HFFc6 (cell line): ENCODE measurements at regions not wholly inside any gene's neighbourhood (a gene's known extent, or its start where the extent isn't known, plus 50 kb on each side); places are given as distances from the start of the nearest gene placed in this dataset.

ENCODE experiments used
- DNase-seq: peaks from one replicate; pipeline ENCODE4 v3.0.0-alpha.2; 2018
- H3K27ac Mint-ChIP-seq: 2 replicates; pipeline ENCODE4 v1.8.0; 2020; ENCODE audit warnings: mild to moderate bottlenecking, mixed read lengths
- H3K27me3 Mint-ChIP-seq: 2 replicates; pipeline ENCODE4 v1.8.0; 2021; ENCODE audit warnings: mild to moderate bottlenecking, moderate library complexity, mixed read lengths; ENCODE audit not compliant: insufficient read depth
- H3K36me3 Mint-ChIP-seq: 2 replicates; pipeline ENCODE4 v1.8.0; 2021; ENCODE audit warnings: low read depth, mixed read lengths
- H3K4me1 Mint-ChIP-seq: 2 replicates; pipeline ENCODE4 v1.8.0; 2020; ENCODE audit warnings: low read depth, mixed read lengths
- H3K4me3 Mint-ChIP-seq: 2 replicates; pipeline ENCODE4 v1.8.0; 2020; ENCODE audit warnings: mild to moderate bottlenecking, moderate library complexity, mixed read lengths
- H3K9me3 Mint-ChIP-seq: 2 replicates; pipeline ENCODE4 v1.8.0; 2020; ENCODE audit warnings: mild to moderate bottlenecking, mixed read lengths
- TF ChIP-seq, protein P1 (sequence below): fragments of 200-600 bp; sonication (generic); IDR thresholded peaks from 2 replicates; pipeline ENCODE4 v1.5.0; 2021; ENCODE audit warnings: antibody characterized with exemption, mild to moderate bottlenecking

- no peak overlapping the region for H3K4me3 Mint-ChIP-seq
- TF ChIP-seq, protein P1, sequence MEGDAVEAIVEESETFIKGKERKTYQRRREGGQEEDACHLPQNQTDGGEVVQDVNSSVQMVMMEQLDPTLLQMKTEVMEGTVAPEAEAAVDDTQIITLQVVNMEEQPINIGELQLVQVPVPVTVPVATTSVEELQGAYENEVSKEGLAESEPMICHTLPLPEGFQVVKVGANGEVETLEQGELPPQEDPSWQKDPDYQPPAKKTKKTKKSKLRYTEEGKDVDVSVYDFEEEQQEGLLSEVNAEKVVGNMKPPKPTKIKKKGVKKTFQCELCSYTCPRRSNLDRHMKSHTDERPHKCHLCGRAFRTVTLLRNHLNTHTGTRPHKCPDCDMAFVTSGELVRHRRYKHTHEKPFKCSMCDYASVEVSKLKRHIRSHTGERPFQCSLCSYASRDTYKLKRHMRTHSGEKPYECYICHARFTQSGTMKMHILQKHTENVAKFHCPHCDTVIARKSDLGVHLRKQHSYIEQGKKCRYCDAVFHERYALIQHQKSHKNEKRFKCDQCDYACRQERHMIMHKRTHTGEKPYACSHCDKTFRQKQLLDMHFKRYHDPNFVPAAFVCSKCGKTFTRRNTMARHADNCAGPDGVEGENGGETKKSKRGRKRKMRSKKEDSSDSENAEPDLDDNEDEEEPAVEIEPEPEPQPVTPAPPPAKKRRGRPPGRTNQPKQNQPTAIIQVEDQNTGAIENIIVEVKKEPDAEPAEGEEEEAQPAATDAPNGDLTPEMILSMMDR = no peak
- no peaks in the 10 kb centered on the region for H3K4me1 Mint-ChIP-seq
- H3K9me3 Mint-ChIP-seq = no peaks in the 10 kb centered on the region
- H3K36me3 Mint-ChIP-seq = no peaks in the 10 kb centered on the region
- peaks cover 22% of the 10 kb centered on the region for H3K27me3 Mint-ChIP-seq
- no peak overlapping the region for H3K27ac Mint-ChIP-seq
- no peak for DNase-seq
Observed at GRCh38 chr22:22346401-22347107, 102.0 kb downstream of the VPREB1 start.

DNA sequence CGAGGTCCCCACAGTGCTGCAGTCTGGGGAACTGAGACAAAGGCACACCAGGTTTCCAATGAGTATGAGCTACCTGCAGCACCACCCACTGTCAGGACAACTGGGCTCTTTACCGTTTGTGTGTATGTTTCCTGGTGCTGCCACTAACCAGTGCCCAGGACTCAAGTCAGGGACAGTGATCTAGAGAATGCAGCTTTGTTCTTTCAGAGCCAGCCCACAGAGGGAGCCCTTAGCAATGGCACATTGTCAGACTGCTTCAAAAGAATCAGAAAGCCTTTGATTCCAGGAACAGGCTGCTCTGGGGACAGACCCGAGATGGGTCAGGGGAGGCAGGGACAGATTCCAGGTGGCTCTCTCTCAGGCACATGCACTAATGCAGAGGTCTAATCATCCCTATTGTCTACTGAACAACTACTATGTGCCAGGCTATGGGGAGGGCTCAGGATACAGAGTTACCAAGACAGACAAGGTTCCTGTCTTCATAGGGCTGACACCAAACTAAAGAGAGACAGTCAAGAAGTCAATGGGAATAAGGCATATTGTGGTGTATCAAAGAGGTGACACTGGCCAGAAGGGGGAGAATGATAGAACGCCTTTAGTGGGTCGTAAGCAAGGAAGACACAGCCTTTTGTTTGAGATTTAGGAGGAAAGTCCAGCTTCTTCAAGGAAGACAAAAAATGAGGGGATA is 103.7 kb downstream of the VPREB1 start:
- H3K36me3 Mint-ChIP-seq = no peaks in the 10 kb centered on the region
- peaks cover 25% of the 10 kb centered on the region for H3K27me3 Mint-ChIP-seq
- H3K4me1 Mint-ChIP-seq = no peaks in the 10 kb centered on the region
- no peak for DNase-seq
- H3K4me3 Mint-ChIP-seq = no peak overlapping the region
- no peaks in the 10 kb centered on the region for H3K9me3 Mint-ChIP-seq
- TF ChIP-seq, protein P1 = peak; percentile 44
- H3K27ac Mint-ChIP-seq = no peak overlapping the region

- Mint-ChIP-seq H3K27ac (no peak overlapping the region), H3K9me3 (no peaks in the 10 kb centered on the region), H3K4me3 (no peak overlapping the region), H3K27me3 (peaks cover 24% of the 10 kb centered on the region), H3K36me3 (no peaks in the 10 kb centered on the region), H3K4me1 (no peaks in the 10 kb centered on the region)
- DNase-seq = no peak
- TF ChIP-seq, protein P1 = no peak
Observed at GRCh38 chr22:22348815-22349454, 104.3 kb downstream of the VPREB1 start.

DNA sequence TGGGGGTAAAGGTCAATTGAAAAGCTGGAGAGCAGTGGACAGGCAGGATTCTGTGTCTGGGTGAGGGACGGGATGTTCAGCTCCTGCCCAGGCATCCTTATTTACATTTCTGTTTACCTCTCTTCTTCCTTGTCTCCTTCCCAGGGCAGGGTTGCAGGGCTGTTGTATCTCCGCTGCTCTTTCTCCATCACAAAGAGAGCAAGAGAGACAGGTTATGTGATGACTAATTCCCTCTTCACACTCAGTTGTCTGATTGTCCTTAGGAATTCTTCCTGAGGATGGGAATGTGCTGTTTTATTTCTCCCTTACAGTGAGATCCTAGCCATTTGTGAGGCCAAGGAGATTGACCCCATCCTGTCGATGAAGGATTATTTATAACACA is 104.9 kb downstream of the VPREB1 start:
- TF ChIP-seq, protein P1 = no peak
- no peaks in the 10 kb centered on the region for H3K36me3 Mint-ChIP-seq
- no peak overlapping the region for H3K27ac Mint-ChIP-seq
- no peaks in the 10 kb centered on the region for H3K4me1 Mint-ChIP-seq
- no peak overlapping the region for H3K4me3 Mint-ChIP-seq
- no peak for DNase-seq
- H3K9me3 Mint-ChIP-seq = no peaks in the 10 kb centered on the region
- H3K27me3 Mint-ChIP-seq = peaks cover 26% of the 10 kb centered on the region

DNA sequence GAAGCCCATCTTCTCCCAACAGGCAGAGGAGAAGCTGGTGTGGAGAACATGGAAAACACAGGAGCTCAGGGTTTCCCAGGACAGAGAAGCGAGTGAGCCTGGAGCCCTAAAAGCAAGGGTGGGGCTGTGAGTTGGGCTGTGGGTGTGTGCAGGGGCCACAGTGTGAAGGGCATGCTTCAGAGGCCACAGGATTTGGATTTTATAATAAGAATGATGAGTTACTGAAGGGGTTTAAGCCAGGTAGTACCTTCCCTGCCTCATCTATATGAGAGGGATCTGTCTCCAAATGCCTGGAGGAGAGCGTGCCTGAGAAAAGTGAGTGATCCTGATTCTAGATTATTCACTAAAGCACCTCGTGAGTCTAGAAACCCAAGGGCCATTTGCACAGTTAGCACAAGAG is 106.8 kb downstream of the VPREB1 start:
- no peaks in the 10 kb centered on the region for H3K36me3 Mint-ChIP-seq
- H3K4me1 Mint-ChIP-seq = peaks cover 8% of the 10 kb centered on the region
- H3K27ac Mint-ChIP-seq = no peak overlapping the region
- H3K27me3 Mint-ChIP-seq = peaks cover 34% of the 10 kb centered on the region
- TF ChIP-seq, protein P1 = no peak
- no peaks in the 10 kb centered on the region for H3K9me3 Mint-ChIP-seq
- no peak for DNase-seq
- no peak overlapping the region for H3K4me3 Mint-ChIP-seq
